GM12878 (cell line): ENCODE measurements at regions not wholly inside any gene's neighbourhood (a gene's known extent, or its start where the extent isn't known, plus 50 kb on each side); places are given as distances from the start of the nearest gene placed in this dataset.

Experiments used
- ESRRA ChIP-seq: IDR thresholded peaks from 2 replicates; pipeline ENCODE4 v1.6.1; 2012; ENCODE audit warnings: mild to moderate bottlenecking, low read length, improper control_type of control experiment
- TF ChIP-seq, protein P1 (sequence below): fragments of 450-650 bp; formaldehyde crosslinking; IDR thresholded peaks from 2 replicates; pipeline ENCODE4 v1.4.0; 2020; ENCODE audit warnings: mild to moderate bottlenecking, moderate library complexity
- TF ChIP-seq, protein P2 (sequence below): fragments of 450-650 bp; IDR thresholded peaks from 2 replicates; pipeline ENCODE4 v1.6.1; 2016; ENCODE audit warnings: mild to moderate bottlenecking, moderate library complexity, borderline replicate concordance

DNA sequence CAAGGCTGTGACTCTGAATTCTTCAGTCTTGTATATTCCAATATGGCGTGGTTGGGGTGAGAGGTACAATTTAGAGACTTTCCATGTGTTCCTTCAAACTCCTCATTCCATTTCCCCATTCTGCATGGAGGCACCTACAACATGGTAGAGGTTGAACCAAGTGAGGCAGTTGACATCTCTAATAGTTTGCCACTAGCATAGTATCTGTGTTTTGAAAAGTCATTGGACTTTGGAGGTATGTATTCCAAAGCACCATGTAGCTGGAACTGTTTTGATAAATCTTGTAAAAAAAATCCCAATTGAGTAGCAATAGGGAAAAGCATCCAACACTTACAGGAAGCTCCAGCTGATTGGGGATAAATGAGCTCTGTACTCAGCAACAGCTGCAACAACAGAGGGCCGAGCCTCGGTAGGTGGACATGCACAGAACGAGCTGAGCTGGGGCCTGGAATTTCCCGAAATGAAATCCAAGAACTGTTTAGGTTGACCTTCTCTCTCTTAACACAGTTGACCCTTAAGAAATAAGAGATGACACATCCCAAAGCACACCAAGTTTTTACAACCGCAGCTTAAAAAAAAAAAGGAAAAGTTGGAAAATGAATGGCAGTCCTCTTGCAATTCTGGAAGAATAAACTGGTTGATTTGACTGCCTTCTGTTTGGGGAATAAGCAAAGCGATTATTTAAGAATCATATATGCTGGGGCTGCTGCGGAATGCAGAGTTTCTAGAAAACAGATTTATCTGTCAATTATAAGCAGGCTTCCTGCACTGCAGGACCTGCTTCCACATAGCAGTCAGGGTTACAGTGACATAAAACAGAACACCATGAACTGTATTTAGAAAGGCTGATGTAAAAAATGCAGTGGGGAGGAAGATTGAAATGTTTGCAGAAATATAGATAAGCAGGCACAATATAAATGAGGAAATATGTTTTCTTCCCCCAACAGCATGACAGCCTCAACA is 194.6 kb upstream of the KRR1 start (continued):
- TF ChIP-seq, protein P1, sequence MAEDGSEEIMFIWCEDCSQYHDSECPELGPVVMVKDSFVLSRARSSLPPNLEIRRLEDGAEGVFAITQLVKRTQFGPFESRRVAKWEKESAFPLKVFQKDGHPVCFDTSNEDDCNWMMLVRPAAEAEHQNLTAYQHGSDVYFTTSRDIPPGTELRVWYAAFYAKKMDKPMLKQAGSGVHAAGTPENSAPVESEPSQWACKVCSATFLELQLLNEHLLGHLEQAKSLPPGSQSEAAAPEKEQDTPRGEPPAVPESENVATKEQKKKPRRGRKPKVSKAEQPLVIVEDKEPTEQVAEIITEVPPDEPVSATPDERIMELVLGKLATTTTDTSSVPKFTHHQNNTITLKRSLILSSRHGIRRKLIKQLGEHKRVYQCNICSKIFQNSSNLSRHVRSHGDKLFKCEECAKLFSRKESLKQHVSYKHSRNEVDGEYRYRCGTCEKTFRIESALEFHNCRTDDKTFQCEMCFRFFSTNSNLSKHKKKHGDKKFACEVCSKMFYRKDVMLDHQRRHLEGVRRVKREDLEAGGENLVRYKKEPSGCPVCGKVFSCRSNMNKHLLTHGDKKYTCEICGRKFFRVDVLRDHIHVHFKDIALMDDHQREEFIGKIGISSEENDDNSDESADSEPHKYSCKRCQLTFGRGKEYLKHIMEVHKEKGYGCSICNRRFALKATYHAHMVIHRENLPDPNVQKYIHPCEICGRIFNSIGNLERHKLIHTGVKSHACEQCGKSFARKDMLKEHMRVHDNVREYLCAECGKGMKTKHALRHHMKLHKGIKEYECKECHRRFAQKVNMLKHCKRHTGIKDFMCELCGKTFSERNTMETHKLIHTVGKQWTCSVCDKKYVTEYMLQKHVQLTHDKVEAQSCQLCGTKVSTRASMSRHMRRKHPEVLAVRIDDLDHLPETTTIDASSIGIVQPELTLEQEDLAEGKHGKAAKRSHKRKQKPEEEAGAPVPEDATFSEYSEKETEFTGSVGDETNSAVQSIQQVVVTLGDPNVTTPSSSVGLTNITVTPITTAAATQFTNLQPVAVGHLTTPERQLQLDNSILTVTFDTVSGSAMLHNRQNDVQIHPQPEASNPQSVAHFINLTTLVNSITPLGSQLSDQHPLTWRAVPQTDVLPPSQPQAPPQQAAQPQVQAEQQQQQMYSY (CRISPR knock-in tag) = no peak
- TF ChIP-seq, protein P2, sequence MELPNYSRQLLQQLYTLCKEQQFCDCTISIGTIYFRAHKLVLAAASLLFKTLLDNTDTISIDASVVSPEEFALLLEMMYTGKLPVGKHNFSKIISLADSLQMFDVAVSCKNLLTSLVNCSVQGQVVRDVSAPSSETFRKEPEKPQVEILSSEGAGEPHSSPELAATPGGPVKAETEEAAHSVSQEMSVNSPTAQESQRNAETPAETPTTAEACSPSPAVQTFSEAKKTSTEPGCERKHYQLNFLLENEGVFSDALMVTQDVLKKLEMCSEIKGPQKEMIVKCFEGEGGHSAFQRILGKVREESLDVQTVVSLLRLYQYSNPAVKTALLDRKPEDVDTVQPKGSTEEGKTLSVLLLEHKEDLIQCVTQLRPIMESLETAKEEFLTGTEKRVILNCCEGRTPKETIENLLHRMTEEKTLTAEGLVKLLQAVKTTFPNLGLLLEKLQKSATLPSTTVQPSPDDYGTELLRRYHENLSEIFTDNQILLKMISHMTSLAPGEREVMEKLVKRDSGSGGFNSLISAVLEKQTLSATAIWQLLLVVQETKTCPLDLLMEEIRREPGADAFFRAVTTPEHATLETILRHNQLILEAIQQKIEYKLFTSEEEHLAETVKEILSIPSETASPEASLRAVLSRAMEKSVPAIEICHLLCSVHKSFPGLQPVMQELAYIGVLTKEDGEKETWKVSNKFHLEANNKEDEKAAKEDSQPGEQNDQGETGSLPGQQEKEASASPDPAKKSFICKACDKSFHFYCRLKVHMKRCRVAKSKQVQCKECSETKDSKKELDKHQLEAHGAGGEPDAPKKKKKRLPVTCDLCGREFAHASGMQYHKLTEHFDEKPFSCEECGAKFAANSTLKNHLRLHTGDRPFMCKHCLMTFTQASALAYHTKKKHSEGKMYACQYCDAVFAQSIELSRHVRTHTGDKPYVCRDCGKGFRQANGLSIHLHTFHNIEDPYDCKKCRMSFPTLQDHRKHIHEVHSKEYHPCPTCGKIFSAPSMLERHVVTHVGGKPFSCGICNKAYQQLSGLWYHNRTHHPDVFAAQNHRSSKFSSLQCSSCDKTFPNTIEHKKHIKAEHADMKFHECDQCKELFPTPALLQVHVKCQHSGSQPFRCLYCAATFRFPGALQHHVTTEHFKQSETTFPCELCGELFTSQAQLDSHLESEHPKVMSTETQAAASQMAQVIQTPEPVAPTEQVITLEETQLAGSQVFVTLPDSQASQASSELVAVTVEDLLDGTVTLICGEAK = no peak
- TF ChIP-seq ESRRA = no peak
